IPS-15b (cell line): ENCODE measurements at regions not wholly inside any gene's neighbourhood (a gene's known extent, or its start where the extent isn't known, plus 50 kb on each side); places are given as distances from the start of the nearest gene placed in this dataset.

Experiments used
- H3K27me3 ChIP-seq: one replicate; pipeline ENCODE4 v1.6.1; 2013; ENCODE audit warnings: low read length; ENCODE audit not compliant: control insufficient read depth, insufficient read depth
- H3K36me3 ChIP-seq: one replicate; pipeline ENCODE4 v1.6.1; 2013; ENCODE audit warnings: low read length; ENCODE audit not compliant: control insufficient read depth, insufficient read depth
- H3K4me1 ChIP-seq: one replicate; pipeline ENCODE4 v1.6.1; 2013; ENCODE audit warnings: mild to moderate bottlenecking, low read length; ENCODE audit not compliant: control insufficient read depth, insufficient read depth
- H3K4me3 ChIP-seq: one replicate; pipeline ENCODE4 v1.5.1; 2013; ENCODE audit warnings: low read depth, low read length
- H3K9ac ChIP-seq: one replicate; pipeline ENCODE4 v1.6.1; 2013; ENCODE audit warnings: low read depth, mild to moderate bottlenecking, low read length
- H3K9me3 ChIP-seq: one replicate; pipeline ENCODE4 v1.6.1; 2013; ENCODE audit warnings: mild to moderate bottlenecking, low read length; ENCODE audit not compliant: control insufficient read depth, insufficient read depth

GRCh38 chr5:1943481-1943880 lies 60.8 kb upstream of the IRX4 start:
- H3K36me3 ChIP-seq = no peaks in the 10 kb centered on the region
- no peaks in the 10 kb centered on the region for H3K4me1 ChIP-seq
- H3K9ac ChIP-seq = no peak overlapping the region
- H3K9me3 ChIP-seq = peaks cover 4% of the 10 kb centered on the region
- no peaks in the 10 kb centered on the region for H3K27me3 ChIP-seq
- H3K4me3 ChIP-seq = no peak overlapping the region

GRCh38 chr5:1942630-1943029 lies 59.9 kb upstream of the IRX4 start:
- Histone ChIP-seq H3K27me3 (no peaks in the 10 kb centered on the region), H3K4me3 (no peak overlapping the region), H3K36me3 (no peaks in the 10 kb centered on the region), H3K9me3 (peaks cover 4% of the 10 kb centered on the region), H3K9ac (no peak overlapping the region), H3K4me1 (no peaks in the 10 kb centered on the region)

GRCh38 chr5:1942158-1942557 lies 59.4 kb upstream of the IRX4 start:
- H3K27me3 ChIP-seq = no peaks in the 10 kb centered on the region
- no peak overlapping the region for H3K9ac ChIP-seq
- no peaks in the 10 kb centered on the region for H3K4me1 ChIP-seq
- peaks cover 4% of the 10 kb centered on the region for H3K9me3 ChIP-seq
- H3K4me3 ChIP-seq = no peak overlapping the region
- H3K36me3 ChIP-seq = no peaks in the 10 kb centered on the region

GRCh38 chr5:1939256-1939655 lies 56.5 kb upstream of the IRX4 start:
- Histone ChIP-seq H3K36me3 (no peaks in the 10 kb centered on the region), H3K4me3 (no peak overlapping the region), H3K4me1 (no peaks in the 10 kb centered on the region), H3K9ac (no peak overlapping the region), H3K9me3 (peaks cover 4% of the 10 kb centered on the region), H3K27me3 (no peaks in the 10 kb centered on the region)

- H3K4me3 ChIP-seq = no peak overlapping the region
- no peaks in the 10 kb centered on the region for H3K4me1 ChIP-seq
- H3K9ac ChIP-seq = no peak overlapping the region
- H3K9me3 ChIP-seq = peaks cover 4% of the 10 kb centered on the region
- no peaks in the 10 kb centered on the region for H3K27me3 ChIP-seq
- no peaks in the 10 kb centered on the region for H3K36me3 ChIP-seq
Measured at GRCh38 chr5:1938310-1939000, 55.7 kb upstream of the IRX4 start.

GRCh38 chr5:1937590-1937989 lies 54.9 kb upstream of the IRX4 start:
- H3K4me3 ChIP-seq = no peak overlapping the region
- no peak overlapping the region for H3K9ac ChIP-seq
- H3K27me3 ChIP-seq = peaks cover 5% of the 10 kb centered on the region
- peaks cover 4% of the 10 kb centered on the region for H3K9me3 ChIP-seq
- H3K36me3 ChIP-seq = no peaks in the 10 kb centered on the region
- H3K4me1 ChIP-seq = no peaks in the 10 kb centered on the region

GRCh38 chr5:1936901-1937300 lies 54.2 kb upstream of the IRX4 start:
- no peak overlapping the region for H3K4me3 ChIP-seq
- H3K27me3 ChIP-seq = peaks cover 11% of the 10 kb centered on the region
- no peak overlapping the region for H3K9ac ChIP-seq
- H3K4me1 ChIP-seq = no peaks in the 10 kb centered on the region
- no peaks in the 10 kb centered on the region for H3K9me3 ChIP-seq
- H3K36me3 ChIP-seq = no peaks in the 10 kb centered on the region

- no peak overlapping the region for H3K9ac ChIP-seq
- no peaks in the 10 kb centered on the region for H3K36me3 ChIP-seq
- no peaks in the 10 kb centered on the region for H3K4me1 ChIP-seq
- no peak overlapping the region for H3K4me3 ChIP-seq
- peaks cover 14% of the 10 kb centered on the region for H3K27me3 ChIP-seq
- H3K9me3 ChIP-seq = no peaks in the 10 kb centered on the region
Measured at GRCh38 chr5:1936413-1936812, 53.7 kb upstream of the IRX4 start.

- Histone ChIP-seq H3K9ac (no peak overlapping the region), H3K27me3 (peaks cover 24% of the 10 kb centered on the region), H3K4me3 (no peak overlapping the region), H3K4me1 (no peaks in the 10 kb centered on the region), H3K36me3 (no peaks in the 10 kb centered on the region), H3K9me3 (no peaks in the 10 kb centered on the region)
Measured at GRCh38 chr5:1934801-1935429, 52.2 kb upstream of the IRX4 start.

GRCh38 chr5:1934056-1934394 lies 51.3 kb upstream of the IRX4 start:
- H3K36me3 ChIP-seq = no peaks in the 10 kb centered on the region
- H3K4me1 ChIP-seq = no peaks in the 10 kb centered on the region
- no peak overlapping the region for H3K9ac ChIP-seq
- peaks cover 24% of the 10 kb centered on the region for H3K27me3 ChIP-seq
- H3K4me3 ChIP-seq = no peak overlapping the region
- H3K9me3 ChIP-seq = no peaks in the 10 kb centered on the region

GRCh38 chr5:1933364-1934055 lies 50.8 kb upstream of the IRX4 start:
- Histone ChIP-seq H3K36me3 (no peaks in the 10 kb centered on the region), H3K27me3 (peaks cover 24% of the 10 kb centered on the region), H3K9ac (no peak overlapping the region), H3K4me1 (no peaks in the 10 kb centered on the region), H3K4me3 (no peak overlapping the region), H3K9me3 (no peaks in the 10 kb centered on the region)
